ENCODE measurements at regions not wholly inside any gene's neighbourhood (a gene's known extent, or its start where the extent isn't known, plus 50 kb on each side); places are given as distances from the start of the nearest gene placed in this dataset.
A peak's percentile ranks its signal among the peaks of the same experiment; 100 is the strongest.

DNA sequence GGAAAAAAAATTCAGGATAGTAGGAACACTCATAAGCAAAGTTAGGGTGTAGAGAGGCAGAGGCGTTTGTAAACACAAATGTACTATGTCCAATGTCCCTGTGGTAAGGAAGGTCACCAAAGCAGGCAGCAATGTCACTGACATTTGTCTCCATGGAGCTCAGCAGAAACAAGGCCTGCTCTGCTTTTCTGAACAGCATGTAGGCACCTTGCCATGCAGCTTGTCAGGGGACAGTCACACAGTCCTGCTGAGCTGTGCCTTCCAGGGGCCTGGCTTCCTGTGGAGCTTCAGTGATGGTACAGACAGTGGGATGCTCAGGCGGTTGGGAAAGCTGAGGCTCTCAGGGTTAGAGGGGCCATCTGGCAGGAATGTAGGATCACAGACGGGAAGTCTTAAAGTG lies 74.5 kb upstream of the HS3ST1 start:
- no peak overlapping the region for H3K4me3 ChIP-seq
- 27 to 53% (median 32%) methylated on average over 3 of the region's 3 CpGs for WGBS, 4 donors
- H3K27me3 ChIP-seq: no peaks in the 10 kb centered on the region
- no peaks in the 10 kb centered on the region for H3K36me3 ChIP-seq
- peak; percentile 61 to 87 (median 72) for DNase-seq
- peak overlapping the region in 8 of 12 donors; percentile 21 to 54 (median 45) for H3K27ac ChIP-seq
- H3K4me1 ChIP-seq: peaks cover 0 to 11% (median 0%) of the 10 kb centered on the region in 12 donors
- intact Hi-C loops (cut with DNase I): no loop called here
- H3K9me3 ChIP-seq: peaks cover 0 to 4% (median 0%) of the 10 kb centered on the region in 12 donors
- no peak for TF ChIP-seq CTCF (IDR thresholded peaks at IDR 0.05)
- no peak for TF ChIP-seq POLR2A (IDR thresholded peaks at IDR 0.05)
- ATAC-seq: peak; percentile 97 to 99 (median 99)

DNA sequence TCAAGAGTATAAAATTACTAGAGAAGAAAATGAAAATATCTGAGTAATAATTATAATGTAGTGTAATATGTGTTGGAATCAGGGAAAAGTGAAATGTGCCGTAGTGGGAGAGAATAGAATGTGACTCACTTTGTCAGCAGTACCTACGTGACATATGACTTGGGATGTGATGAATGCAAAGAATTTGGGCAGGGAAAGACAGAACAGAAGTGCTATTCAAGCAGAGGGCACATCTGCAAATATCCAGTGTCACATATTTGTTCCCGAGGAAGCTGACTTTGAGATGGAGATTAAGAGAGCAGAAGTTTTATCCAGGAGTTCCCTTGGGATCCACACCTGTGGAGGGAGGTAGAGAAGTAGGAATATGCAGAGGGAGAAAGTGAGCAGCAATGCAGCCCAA lies 69.3 kb upstream of the HS3ST1 start:
- intact Hi-C loops (cut with DNase I): no loop called here
- Histone ChIP-seq H3K9me3 (peaks cover 0 to 18% (median 7%) of the 10 kb centered on the region in 12 donors), H3K4me3 (no peak overlapping the region), H3K36me3 (no peaks in the 10 kb centered on the region), H3K4me1 (peaks cover 0 to 3% (median 0%) of the 10 kb centered on the region in 12 donors), H3K27me3 (no peaks in the 10 kb centered on the region), H3K27ac (no peak overlapping the region)
- 39 to 54% (median 49%) methylated on average over 3 of the region's 3 CpGs for WGBS, 4 donors
- no peak for ATAC-seq
- no peak for DNase-seq
- TF ChIP-seq CTCF (IDR thresholded peaks at IDR 0.05) (no peak), POLR2A (IDR thresholded peaks at IDR 0.05) (no peak)

DNA sequence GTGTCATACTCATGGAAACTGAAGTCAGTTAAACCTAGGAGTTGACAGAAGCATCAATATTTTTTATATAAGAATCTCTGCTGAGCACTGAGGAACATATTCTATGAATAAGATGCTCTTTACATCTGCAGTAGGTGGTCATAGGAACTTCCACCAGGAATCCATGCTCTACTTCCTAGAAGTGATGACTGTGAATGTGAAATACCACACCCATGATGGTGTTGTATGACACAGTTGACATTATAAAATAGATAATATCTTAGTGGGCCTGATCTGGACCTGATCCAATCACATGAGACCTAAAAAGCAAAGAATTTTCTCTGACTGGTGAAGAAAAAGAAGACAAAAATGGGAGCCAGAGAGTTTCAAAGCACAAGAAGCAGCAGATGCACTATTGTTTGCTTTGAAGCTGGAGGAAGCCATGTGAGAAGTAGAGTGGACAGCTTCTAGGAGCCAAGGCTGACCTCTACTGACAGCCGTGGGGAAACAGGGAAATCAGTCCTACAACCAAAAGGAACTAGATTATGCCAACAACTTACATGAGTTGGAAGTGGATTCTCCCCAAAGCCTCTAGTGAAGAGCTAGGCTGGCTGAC lies 68.6 kb upstream of the HS3ST1 start:
- Histone ChIP-seq H3K9me3 (peaks cover 0 to 20% (median 7%) of the 10 kb centered on the region in 12 donors), H3K36me3 (no peaks in the 10 kb centered on the region), H3K4me1 (no peaks in the 10 kb centered on the region), H3K27ac (no peak overlapping the region), H3K27me3 (no peaks in the 10 kb centered on the region), H3K4me3 (no peak overlapping the region)
- DNase-seq (no peak), ATAC-seq (no peak)
- 88 to 92% (median 89%) methylated on average over 1 of the region's 1 CpG for WGBS, 4 donors
- TF ChIP-seq POLR2A (IDR thresholded peaks at IDR 0.05) (no peak), CTCF (IDR thresholded peaks at IDR 0.05) (no peak)
- intact Hi-C loops (cut with DNase I): no loop called here

GRCh38 chr4:11496351-11496829 lies 67.7 kb upstream of the HS3ST1 start:
- Histone ChIP-seq H3K4me1 (no peaks in the 10 kb centered on the region), H3K27me3 (no peaks in the 10 kb centered on the region), H3K4me3 (no peak overlapping the region), H3K36me3 (no peaks in the 10 kb centered on the region), H3K9me3 (peaks cover 0 to 21% (median 7%) of the 10 kb centered on the region in 12 donors), H3K27ac (peak overlapping the region in 1 of 12 donors; percentile 17)
- WGBS, 4 donors: 78 to 92% (median 86%) methylated on average over 7 of the region's 7 CpGs
- intact Hi-C loops (cut with DNase I): no loop called here
- ATAC-seq (no peak), DNase-seq (no peak)
- TF ChIP-seq POLR2A (IDR thresholded peaks at IDR 0.05) (no peak), CTCF (IDR thresholded peaks at IDR 0.05) (no peak)

Measured in heart left ventricle (tissue), 16 donors.